Panc1 (cell line): ENCODE measurements at regions not wholly inside any gene's neighbourhood (a gene's known extent, or its start where the extent isn't known, plus 50 kb on each side); places are given as distances from the start of the nearest gene placed in this dataset.

Experiments
- ATAC-seq: fragments of 200-7000 bp; cut with Tn5 transposase; 2 replicates; pipeline ENCODE4 v1.9.1; 2020; ENCODE audit warnings: mild to moderate bottlenecking, moderate library complexity
- BruUV-seq: library from RNA; stranded (reverse); fragments of 400-500 nt; replicated peaks from 2 replicates; lab custom pipeline; 2021; lab: Mats Ljungman, UMichigan
- CTCF ChIA-PET: fragments of 300-600 bp; sonication (Branson Sonifier 250); formaldehyde crosslinking; loops from one replicate; lab custom pipeline; 2022; ENCODE audit warnings: antibody characterized with exemption; lab: Charles Lee
- POLR2A ChIA-PET: fragments of 300-600 bp; sonication (Branson Sonifier 250); formaldehyde crosslinking; loops from one replicate; lab custom pipeline; 2022; ENCODE audit warnings: antibody characterized with exemption; lab: Charles Lee
- DNase-seq: peaks from one replicate; pipeline ENCODE4 v3.0.0-alpha.2; 2010; ENCODE audit warnings: low read depth, low spot score
- H3K27ac ChIP-seq: 2 replicates; pipeline ENCODE4 v1.5.1; 2011; ENCODE audit warnings: mild to moderate bottlenecking, low read length, inconsistent platforms
- H3K27me3 ChIP-seq: fragments of 200-500 bp; sonication (Bioruptor generic); 2 replicates; pipeline ENCODE4 v1.6.0; 2014; ENCODE audit warnings: low read length, inconsistent platforms; ENCODE audit not compliant: control insufficient read depth, insufficient read depth
- H3K36me3 ChIP-seq: fragments of 200-500 bp; sonication (Bioruptor generic); 2 replicates; pipeline ENCODE4 v1.5.1; 2014; ENCODE audit warnings: inconsistent platforms, mild to moderate bottlenecking, low read length, moderate library complexity; ENCODE audit not compliant: control insufficient read depth, insufficient read depth
- H3K4me1 ChIP-seq: 2 replicates; pipeline ENCODE4 v1.5.1; 2011; ENCODE audit warnings: inconsistent platforms, mild to moderate bottlenecking, low read length, moderate library complexity; ENCODE audit not compliant: control insufficient read depth, insufficient read depth
- H3K4me3 ChIP-seq, 2 experiments: 2 replicates each; pipeline ENCODE4 v1.5.1; 2011 to 2012; ENCODE audit warnings: low read depth in 2 of 2, low read length in 2 of 2, mild to moderate bottlenecking in 2 of 2, inconsistent platforms in 1 of 2, moderate library complexity in 1 of 2
- H3K9me3 ChIP-seq: fragments of 200-500 bp; sonication (Bioruptor generic); 2 replicates; pipeline ENCODE4 v1.5.1; 2014; ENCODE audit warnings: low read depth, mild to moderate bottlenecking, inconsistent platforms, low read length, moderate library complexity; ENCODE audit not compliant: control insufficient read depth, insufficient read depth
- CTCF ChIP-seq: fragments of 450-650 bp; IDR thresholded peaks from 2 replicates; pipeline ENCODE4 v1.5.1; 2017; ENCODE audit warnings: mild to moderate bottlenecking
- POLR2AphosphoS5 ChIP-seq: IDR thresholded peaks from 2 replicates; pipeline ENCODE4 v1.6.1; 2012; ENCODE audit warnings: mild to moderate bottlenecking, low read depth, low read length, moderate library complexity
- REST ChIP-seq, 2 experiments: IDR thresholded peaks; 2 replicates each; pipeline ENCODE4 v1.6.1; 2011 to 2012; ENCODE audit warnings: low read depth in 2 of 2, control low read depth in 1 of 2, low read length in 1 of 2, mild to moderate bottlenecking in 1 of 2, moderate library complexity in 1 of 2; ENCODE audit not compliant: insufficient read depth in 1 of 2
- SIN3A ChIP-seq: IDR thresholded peaks from 2 replicates; pipeline ENCODE4 v1.6.1; 2012; ENCODE audit warnings: low read depth, mild to moderate bottlenecking, low read length, moderate library complexity, borderline replicate concordance; ENCODE audit not compliant: insufficient read depth
- TCF7L2 ChIP-seq: IDR thresholded peaks from 2 replicates; pipeline ENCODE4 v1.6.1; 2011; ENCODE audit warnings: mild to moderate bottlenecking, low read depth, low read length, inconsistent platforms
- in situ Hi-C: cut with HindIII; loops from 2 replicates; pipeline ENCODE4 v1.10.0; 2016; ENCODE audit warnings: low sequenced_read_pairs, low pct_unique_long_range_greater_than_20kb
- intact Hi-C: fragments of 100-400 bp; cut with micrococcal nuclease; formaldehyde crosslinking; loops from one replicate; pipeline ENCODE4 v1.10.0; 2022; ENCODE audit not compliant: unreplicated experiment

- in situ Hi-C loops, result no loop called here
- intact Hi-C loops, result loop anchor here (10.0 kb wide), 1 partner anchor 243 kb away; no protein-coding TSS in a partner anchor
- BruUV-seq, result no TSS peak
- CTCF ChIA-PET, result no interaction called here
- TF ChIP-seq POLR2AphosphoS5, result no peak
- no peak for TF ChIP-seq SIN3A
- TF ChIP-seq TCF7L2, result no peak
- TF ChIP-seq REST (IDR thresholded peaks at IDR 0.05; ENCODE audit: insufficient read depth in 1 of 2, low read depth in 2 of 2, low read length in 1 of 2), result no peak
- TF ChIP-seq CTCF, result no peak
- Histone ChIP-seq H3K4me1 (peaks cover 47% of the 10 kb centered on the region), H3K4me3 (no peak overlapping the region), H3K27ac (no peak overlapping the region), H3K27me3 (no peaks in the 10 kb centered on the region), H3K36me3 (no peaks in the 10 kb centered on the region), H3K9me3 (no peaks in the 10 kb centered on the region)
- no peak for DNase-seq
- POLR2A ChIA-PET, result no interaction called here
- ATAC-seq, result no peak
These were observed 202.5 kb downstream of the GLI2 start for GRCh38 chr2:120938045-120938771.

GRCh38 chr2:120939595-120940318 lies 204.1 kb downstream of the GLI2 start:
- no peaks in the 10 kb centered on the region for H3K27me3 ChIP-seq
- CTCF ChIA-PET, result no interaction called here
- ATAC-seq (no peak), DNase-seq (no peak)
- POLR2A ChIA-PET, result interaction anchor here (0.7 kb wide), 1 partner anchor 7 kb away, joined by 3 read pairs; no protein-coding TSS in a partner anchor
- TF ChIP-seq TCF7L2 (no peak), POLR2AphosphoS5 (no peak), REST (IDR thresholded peaks at IDR 0.05; ENCODE audit: insufficient read depth in 1 of 2, low read depth in 2 of 2, low read length in 1 of 2) (no peak), SIN3A (no peak), CTCF (no peak)
- BruUV-seq, result no TSS peak
- intact Hi-C loops (loop anchor here (10.0 kb wide), 1 partner anchor 245 kb away; no protein-coding TSS in a partner anchor), in situ Hi-C loops (no loop called here)
- no peak overlapping the region for H3K27ac ChIP-seq
- H3K9me3 ChIP-seq, result no peaks in the 10 kb centered on the region
- H3K4me1 ChIP-seq, result peaks cover 38% of the 10 kb centered on the region
- no peak overlapping the region for H3K4me3 ChIP-seq
- no peaks in the 10 kb centered on the region for H3K36me3 ChIP-seq
